ENCODE measurements at regions not wholly inside any gene's neighbourhood (a gene's known extent, or its start where the extent isn't known, plus 50 kb on each side); places are given as distances from the start of the nearest gene placed in this dataset.
"Not testable (repeated sequence)": the region's sequence is repeated elsewhere in the genome, so short reads cannot be mapped to it uniquely, and the experiment has no call there.

DNA sequence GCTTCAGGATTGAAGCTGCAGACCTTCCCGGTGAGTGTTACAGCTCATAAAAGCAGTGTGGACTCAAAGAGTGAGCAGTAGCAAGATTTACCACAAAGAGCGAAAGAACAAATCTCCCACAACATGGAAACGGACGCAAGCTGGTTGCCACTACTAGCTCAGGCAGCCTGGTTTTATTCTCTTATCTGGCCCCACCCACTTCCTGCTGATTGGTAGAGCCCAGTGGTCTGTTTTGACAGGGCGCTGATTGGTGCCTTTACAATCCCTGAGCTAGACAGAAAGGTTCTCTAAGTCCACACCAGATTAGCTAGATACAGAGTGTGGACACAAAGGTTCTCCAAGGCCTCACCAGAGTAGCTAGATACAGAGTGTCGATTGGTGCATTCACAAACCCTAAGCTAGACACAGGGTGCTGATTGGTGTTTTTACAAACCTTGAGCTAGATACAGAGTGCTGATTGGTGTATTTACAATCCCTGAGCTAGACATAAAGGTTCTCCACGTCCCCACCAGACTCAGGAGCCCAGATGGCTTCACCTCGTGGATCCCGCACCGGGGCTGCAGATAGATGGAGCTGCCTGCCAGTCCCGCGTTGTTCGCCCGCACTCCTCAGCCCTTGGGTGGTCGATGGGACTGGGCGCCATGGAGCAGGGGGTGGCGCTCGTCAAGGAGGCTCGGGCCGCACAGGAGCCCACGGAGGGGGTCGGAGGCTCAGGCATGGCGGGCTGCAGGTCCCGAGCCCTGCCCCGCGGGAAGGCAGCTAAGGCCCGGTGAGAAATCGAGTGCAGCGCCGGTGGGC, 111.7 kb downstream of the NAB1 start:
- TF ChIP-seq, protein P1, sequence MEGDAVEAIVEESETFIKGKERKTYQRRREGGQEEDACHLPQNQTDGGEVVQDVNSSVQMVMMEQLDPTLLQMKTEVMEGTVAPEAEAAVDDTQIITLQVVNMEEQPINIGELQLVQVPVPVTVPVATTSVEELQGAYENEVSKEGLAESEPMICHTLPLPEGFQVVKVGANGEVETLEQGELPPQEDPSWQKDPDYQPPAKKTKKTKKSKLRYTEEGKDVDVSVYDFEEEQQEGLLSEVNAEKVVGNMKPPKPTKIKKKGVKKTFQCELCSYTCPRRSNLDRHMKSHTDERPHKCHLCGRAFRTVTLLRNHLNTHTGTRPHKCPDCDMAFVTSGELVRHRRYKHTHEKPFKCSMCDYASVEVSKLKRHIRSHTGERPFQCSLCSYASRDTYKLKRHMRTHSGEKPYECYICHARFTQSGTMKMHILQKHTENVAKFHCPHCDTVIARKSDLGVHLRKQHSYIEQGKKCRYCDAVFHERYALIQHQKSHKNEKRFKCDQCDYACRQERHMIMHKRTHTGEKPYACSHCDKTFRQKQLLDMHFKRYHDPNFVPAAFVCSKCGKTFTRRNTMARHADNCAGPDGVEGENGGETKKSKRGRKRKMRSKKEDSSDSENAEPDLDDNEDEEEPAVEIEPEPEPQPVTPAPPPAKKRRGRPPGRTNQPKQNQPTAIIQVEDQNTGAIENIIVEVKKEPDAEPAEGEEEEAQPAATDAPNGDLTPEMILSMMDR (IDR thresholded peaks at IDR 0.05), result not testable (repeated sequence)
- TF ChIP-seq POLR2A (IDR thresholded peaks at IDR 0.05), result not testable (repeated sequence)

Measured in Peyer's patch (tissue), 4 donors.